GM23338 (cell line): ENCODE measurements at regions not wholly inside any gene's neighbourhood (a gene's known extent, or its start where the extent isn't known, plus 50 kb on each side); places are given as distances from the start of the nearest gene placed in this dataset.

Source experiments
- ATAC-seq: fragments of 200-7000 bp; cut with Tn5 transposase; 3 replicates; pipeline ENCODE4 v1.9.1; 2020
- DNase-seq: peaks from one replicate; pipeline ENCODE4 v3.0.0-alpha.2; 2015; ENCODE audit warnings: low spot score
- H2AFZ ChIP-seq: fragments of 200-600 bp; sonication (generic); 2 replicates; pipeline ENCODE4 v1.8.0; 2016; ENCODE audit warnings: antibody characterized with exemption, mild to moderate bottlenecking, moderate library complexity
- H3F3A ChIP-seq: fragments of 200-600 bp; sonication (generic); replicated peaks from 2 replicates; pipeline ENCODE4 v1.8.0; 2017; ENCODE audit warnings: antibody characterized with exemption, mixed run types, low read depth
- H3K27ac ChIP-seq: fragments of 200-600 bp; sonication (generic); 2 replicates; pipeline ENCODE4 v1.6.1; 2016; ENCODE audit warnings: low read depth
- H3K27me3 ChIP-seq: fragments of 200-600 bp; sonication (generic); 2 replicates; pipeline ENCODE4 v1.8.0; 2016; ENCODE audit warnings: mild to moderate bottlenecking, mixed run types, moderate library complexity; ENCODE audit not compliant: insufficient read depth
- H3K36me3 ChIP-seq: fragments of 200-600 bp; sonication (generic); 2 replicates; pipeline ENCODE4 v1.8.0; 2016; ENCODE audit warnings: mild to moderate bottlenecking; ENCODE audit not compliant: insufficient read depth
- H3K4me1 ChIP-seq: fragments of 200-600 bp; sonication (generic); 2 replicates; pipeline ENCODE4 v1.8.0; 2016; ENCODE audit warnings: mild to moderate bottlenecking, moderate library complexity; ENCODE audit not compliant: insufficient read depth
- H3K4me2 ChIP-seq: fragments of 200-600 bp; sonication (generic); 2 replicates; pipeline ENCODE4 v1.7.1; 2017; ENCODE audit warnings: mixed run types
- H3K4me3 ChIP-seq: fragments of 200-600 bp; sonication (generic); 2 replicates; pipeline ENCODE4 v1.6.1; 2016; ENCODE audit warnings: mixed run types
- H3K79me2 ChIP-seq: fragments of 200-600 bp; sonication (generic); replicated peaks from 2 replicates; pipeline ENCODE4 v1.8.0; 2017; ENCODE audit warnings: mild to moderate bottlenecking; ENCODE audit not compliant: insufficient read depth
- H3K9me2 ChIP-seq: fragments of 200-600 bp; sonication (generic); 2 replicates; pipeline ENCODE4 v1.8.0; 2017; ENCODE audit not compliant: insufficient read depth
- H4K20me1 ChIP-seq: fragments of 200-600 bp; sonication (generic); replicated peaks from 2 replicates; pipeline ENCODE4 v1.8.0; 2017; ENCODE audit warnings: mild to moderate bottlenecking; ENCODE audit not compliant: insufficient read depth
- H3K27ac Mint-ChIP-seq: 2 replicates; pipeline ENCODE4 v1.8.0; 2020; ENCODE audit warnings: inconsistent platforms, mild to moderate bottlenecking, moderate library complexity, mixed read lengths
- H3K27me3 Mint-ChIP-seq: 3 replicates; pipeline ENCODE4 v1.8.0; 2022; ENCODE audit warnings: low read depth, mild to moderate bottlenecking, moderate library complexity, mixed read lengths, inconsistent platforms; ENCODE audit not compliant: insufficient read depth, poor library complexity
- H3K36me3 Mint-ChIP-seq: 3 replicates; pipeline ENCODE4 v1.8.0; 2021; ENCODE audit warnings: low read depth, mild to moderate bottlenecking, inconsistent platforms, moderate library complexity, mixed read lengths
- H3K4me1 Mint-ChIP-seq: 3 replicates; pipeline ENCODE4 v1.8.0; 2020; ENCODE audit warnings: mild to moderate bottlenecking, inconsistent platforms, mixed read lengths
- H3K4me3 Mint-ChIP-seq: 3 replicates; pipeline ENCODE4 v1.8.0; 2021; ENCODE audit warnings: moderate library complexity, mild to moderate bottlenecking, inconsistent platforms, mixed read lengths
- H3K9me3 Mint-ChIP-seq: 3 replicates; pipeline ENCODE4 v1.8.0; 2020; ENCODE audit warnings: moderate library complexity, mild to moderate bottlenecking, inconsistent platforms, mixed read lengths
- CREB1 ChIP-seq: fragments of 250-450 bp; sonication (Bioruptor Pico); IDR thresholded peaks from 2 replicates; pipeline ENCODE4 v1.5.0; 2020; ENCODE audit warnings: low read depth, mild to moderate bottlenecking, moderate library complexity
- CTCF ChIP-seq, 2 experiments: fragments of 200-600 bp in 1 of 2; sonication (generic) in 1 of 2; conservative IDR thresholded peaks; 2 replicates each; pipeline versions ENCODE4 v1.5.1 to v1.6.1; 2016 to 2017; ENCODE audit warnings: antibody characterized with exemption in 2 of 2, low read depth in 2 of 2, mild to moderate bottlenecking in 2 of 2, moderate library complexity in 1 of 2
- ETS1 ChIP-seq: IDR thresholded peaks from 2 replicates; pipeline ENCODE4 v1.6.1; 2016; ENCODE audit warnings: antibody characterized with exemption
- EZH2 ChIP-seq: fragments of 200-600 bp; sonication (generic); IDR thresholded peaks from one replicate; pipeline ENCODE4 v1.8.0; 2017; ENCODE audit warnings: antibody characterized with exemption, mild to moderate bottlenecking, low read depth; ENCODE audit not compliant: unreplicated experiment
- EZH2phosphoT487 ChIP-seq: fragments of 200-600 bp; sonication (generic); IDR thresholded peaks from one replicate; pipeline ENCODE4 v1.8.1; 2018; ENCODE audit warnings: antibody characterized with exemption; ENCODE audit not compliant: unreplicated experiment
- JUNB ChIP-seq: IDR thresholded peaks from one replicate; pipeline ENCODE4 v1.6.1; 2016; ENCODE audit warnings: antibody characterized with exemption; ENCODE audit not compliant: unreplicated experiment
- NANOG ChIP-seq: IDR thresholded peaks from 2 replicates; pipeline ENCODE4 v1.6.1; 2016; ENCODE audit warnings: antibody characterized with exemption, borderline replicate concordance
- REST ChIP-seq: IDR thresholded peaks from one replicate; pipeline ENCODE4 v1.6.1; 2018; ENCODE audit warnings: antibody characterized with exemption; ENCODE audit not compliant: unreplicated experiment
- STAT1 ChIP-seq: IDR thresholded peaks from one replicate; pipeline ENCODE4 v1.6.1; 2016; ENCODE audit warnings: antibody characterized with exemption; ENCODE audit not compliant: unreplicated experiment
- ZNF114 ChIP-seq: fragments of 250-450 bp; sonication (Bioruptor Pico); IDR thresholded peaks from 2 replicates; pipeline ENCODE4 v1.5.0; 2020; ENCODE audit warnings: mild to moderate bottlenecking, moderate library complexity
- ZNF331 ChIP-seq: fragments of 250-450 bp; sonication (Bioruptor Pico); IDR thresholded peaks from 2 replicates; pipeline ENCODE4 v1.5.0; 2020; ENCODE audit warnings: low read depth, mild to moderate bottlenecking, moderate library complexity
- ZNF462 ChIP-seq: fragments of 250-450 bp; sonication (Bioruptor Pico); IDR thresholded peaks from 2 replicates; pipeline ENCODE4 v1.5.0; 2020; ENCODE audit warnings: mild to moderate bottlenecking, moderate library complexity

GRCh38 chr18:79600141-79600540 is 79.5 kb upstream of the CTDP1 start:
- no peaks in the 10 kb centered on the region for H3K36me3 Mint-ChIP-seq
- H3K4me2 ChIP-seq, result no peak overlapping the region
- no peak overlapping the region for H3K27ac Mint-ChIP-seq
- TF ChIP-seq JUNB (no peak), EZH2 (no peak), STAT1 (no peak), EZH2phosphoT487 (no peak), ZNF462 (CRISPR knock-in tag) (no peak), ZNF331 (CRISPR knock-in tag) (no peak), CREB1 (no peak), REST (no peak), ZNF114 (CRISPR knock-in tag) (no peak), ETS1 (no peak), CTCF (conservative IDR thresholded peaks at IDR 0.05; ENCODE audit: low read depth in 2 of 2) (no peak), NANOG (no peak)
- no peaks in the 10 kb centered on the region for H3F3A ChIP-seq
- H2AFZ ChIP-seq, result no peak overlapping the region
- H3K4me3 Mint-ChIP-seq, result no peak overlapping the region
- H3K4me1 Mint-ChIP-seq, result peaks cover 8% of the 10 kb centered on the region
- H3K9me2 ChIP-seq, result no peaks in the 10 kb centered on the region
- no peaks in the 10 kb centered on the region for H3K4me1 ChIP-seq
- ATAC-seq (no peak), DNase-seq (no peak)
- H4K20me1 ChIP-seq, result no peaks in the 10 kb centered on the region
- no peaks in the 10 kb centered on the region for H3K36me3 ChIP-seq
- H3K79me2 ChIP-seq, result no peaks in the 10 kb centered on the region
- no peak overlapping the region for H3K27ac ChIP-seq
- H3K27me3 Mint-ChIP-seq, result peaks cover 3% of the 10 kb centered on the region
- H3K27me3 ChIP-seq, result no peaks in the 10 kb centered on the region
- no peaks in the 10 kb centered on the region; the same call in 2 of the 3 replicates for H3K9me3 Mint-ChIP-seq
- H3K4me3 ChIP-seq, result no peak overlapping the region
